Ramos (cell line): ENCODE measurements at regions not wholly inside any gene's neighbourhood (a gene's known extent, or its start where the extent isn't known, plus 50 kb on each side); places are given as distances from the start of the nearest gene placed in this dataset.

Experiments
- in situ Hi-C: fragments of 300-500 bp; cut with MboI; formaldehyde crosslinking; loops from one replicate; pipeline ENCODE4 v1.14.3; 2022; ENCODE audit warnings: low sequenced_read_pairs; ENCODE audit not compliant: unreplicated experiment

DNA sequence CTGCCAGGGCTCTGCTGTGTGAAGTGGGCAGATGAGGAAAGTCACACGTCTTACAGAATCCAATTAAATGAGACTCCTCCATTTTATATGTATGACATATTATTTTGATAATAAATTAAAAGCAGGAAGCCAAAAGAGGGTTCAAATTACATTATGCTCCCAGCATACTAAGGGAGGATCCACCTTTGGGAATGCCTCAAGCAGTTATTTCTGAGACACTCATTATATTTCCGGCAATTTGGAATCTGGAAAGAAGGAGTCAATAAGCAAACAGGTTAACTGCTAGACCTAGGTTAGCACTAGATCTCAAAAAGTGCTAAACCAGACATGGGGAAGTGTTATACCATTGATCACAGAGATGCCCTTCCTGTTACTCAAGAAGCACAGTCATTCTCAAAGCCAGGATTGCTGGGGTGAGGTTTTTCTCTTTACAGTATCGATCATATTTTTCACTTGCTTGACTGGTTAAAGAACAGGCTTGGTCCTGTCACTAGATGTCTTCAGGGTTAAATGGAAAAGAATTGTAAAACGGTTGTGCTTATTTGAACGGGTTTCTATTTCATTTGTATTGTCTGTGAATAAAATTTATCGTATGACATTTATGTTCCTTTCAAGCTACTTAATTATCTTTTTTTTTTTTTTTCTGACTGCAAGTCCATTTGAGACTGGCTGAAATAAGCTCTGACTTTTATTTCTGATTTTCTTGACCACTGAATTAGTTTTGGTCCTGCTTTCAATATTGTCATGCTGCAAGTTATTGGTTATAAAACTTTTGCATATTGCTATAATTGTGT, 523.2 kb downstream of the KLF12 start:
- in situ Hi-C loops, result no loop called here

DNA sequence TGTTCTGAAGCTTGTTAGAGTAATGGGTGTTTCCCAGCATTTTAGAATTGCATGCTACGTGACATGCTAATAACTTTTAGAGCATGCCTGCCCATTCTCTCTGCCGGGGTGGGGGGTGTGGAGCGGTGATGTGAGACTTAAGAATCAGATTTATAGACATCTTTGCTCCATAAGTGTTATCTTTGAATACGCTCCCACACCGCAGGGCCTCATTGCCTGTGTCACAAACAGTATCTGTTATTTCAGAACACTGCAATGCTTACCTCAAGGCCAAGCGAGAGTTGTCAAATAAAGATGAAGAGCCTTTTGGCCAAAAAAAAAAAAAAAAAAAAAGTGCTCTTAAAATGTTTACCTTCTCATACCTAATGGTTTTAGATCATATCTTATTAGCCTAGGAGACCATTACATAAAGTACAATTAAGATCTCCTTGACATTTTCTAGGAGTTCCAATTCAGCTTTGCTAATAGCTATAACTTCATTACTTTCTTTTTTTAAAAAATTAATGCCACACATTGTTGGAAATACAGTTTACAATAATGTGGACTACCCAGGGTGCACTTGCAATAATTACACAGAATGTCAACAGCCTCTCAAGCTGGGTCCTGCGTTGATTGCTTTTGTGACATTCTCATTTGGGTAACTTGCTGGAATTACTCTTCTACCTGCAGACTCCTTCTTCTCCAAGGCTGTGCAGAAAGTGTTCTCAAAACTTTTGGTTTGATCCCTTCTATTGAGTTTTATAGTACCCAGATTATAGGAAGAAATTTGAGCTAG, 525.3 kb downstream of the KLF12 start:
- in situ Hi-C loops, result no loop called here

DNA sequence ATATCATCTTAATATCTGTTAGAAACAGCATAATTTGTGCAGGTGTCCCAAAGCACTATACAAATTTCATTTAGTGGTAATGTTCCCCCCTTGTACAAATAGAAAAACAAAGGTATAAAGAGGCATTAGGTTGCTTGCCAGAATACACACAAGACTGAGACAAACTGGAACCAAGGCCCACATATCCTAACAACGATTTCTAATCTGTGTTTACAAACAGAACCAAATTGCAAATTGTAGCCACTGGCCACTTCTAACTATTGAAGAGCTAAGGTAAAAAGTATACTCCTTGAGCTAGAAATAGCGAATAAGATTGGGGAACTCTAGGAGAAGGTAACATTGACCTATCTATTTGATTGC, 526.1 kb downstream of the KLF12 start:
- in situ Hi-C loops, result no loop called here

DNA sequence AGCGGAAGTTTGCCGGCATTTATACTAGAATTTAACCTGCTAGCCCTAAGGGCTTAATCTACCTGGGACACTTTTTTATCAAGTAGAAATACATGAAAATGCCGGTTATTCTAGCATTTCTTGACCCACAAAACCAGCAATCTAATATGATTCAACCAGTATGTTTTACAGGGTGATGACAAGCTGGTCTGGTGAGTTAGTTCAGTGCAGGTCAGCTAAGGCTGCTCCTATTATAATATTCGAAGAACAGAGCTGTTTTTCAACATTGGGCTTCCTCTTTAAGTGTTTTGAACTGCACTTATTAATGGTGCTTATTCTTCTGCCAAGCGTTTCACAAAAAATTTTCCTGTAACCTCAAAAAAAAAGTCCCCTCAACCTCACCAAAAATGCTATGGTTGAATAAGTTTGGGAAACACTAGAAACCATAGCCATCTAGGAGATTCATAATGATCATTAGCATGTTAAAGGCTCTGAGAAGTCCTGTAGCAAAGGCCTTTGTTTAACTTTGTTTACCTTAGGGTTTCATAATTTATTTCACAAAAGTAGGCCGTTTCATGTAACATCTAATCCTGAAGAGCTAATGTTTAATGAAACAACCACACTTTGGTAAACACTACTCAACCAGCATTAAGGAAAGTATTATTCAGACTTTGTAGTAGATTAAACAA, 526.6 kb downstream of the KLF12 start:
- in situ Hi-C loops, result no loop called here

DNA sequence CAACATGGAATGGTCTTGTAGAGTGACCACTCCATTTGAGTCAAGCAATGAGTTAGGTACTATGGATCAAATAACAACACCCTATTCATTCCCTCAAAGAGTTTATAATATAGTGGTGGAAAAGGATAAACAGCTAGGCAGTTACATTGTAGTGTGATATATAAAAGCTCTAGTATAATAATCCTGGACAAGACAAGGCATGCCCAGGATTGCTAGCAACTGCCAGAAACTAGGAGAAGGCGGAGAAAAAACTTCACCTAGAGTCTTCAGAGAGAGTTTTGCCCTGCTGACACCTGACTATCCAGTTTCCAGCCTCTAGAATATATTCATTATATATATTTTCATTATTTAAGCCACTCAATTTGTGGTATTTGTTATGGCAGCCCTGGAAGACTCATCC, 530.6 kb downstream of the KLF12 start:
- in situ Hi-C loops, result no loop called here

DNA sequence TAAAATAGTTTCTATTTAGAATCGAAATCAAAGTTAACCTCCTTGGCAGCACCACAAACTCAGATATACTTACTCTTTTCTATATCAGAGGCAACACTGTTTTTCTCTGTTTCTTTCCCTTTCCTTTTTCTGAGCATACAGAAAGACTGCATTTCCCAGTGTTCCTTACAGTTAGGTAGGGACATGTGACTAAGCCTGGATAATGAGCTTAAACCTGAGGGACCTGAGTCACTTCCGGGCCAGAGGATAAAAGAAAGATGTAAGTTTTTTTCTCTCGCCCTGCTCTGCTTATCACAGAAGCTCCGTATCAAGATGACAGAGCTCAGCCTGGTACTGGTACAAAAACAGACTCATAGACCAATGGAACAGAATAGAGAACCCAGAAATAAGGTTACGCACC, 531.9 kb downstream of the KLF12 start:
- in situ Hi-C loops, result no loop called here

DNA sequence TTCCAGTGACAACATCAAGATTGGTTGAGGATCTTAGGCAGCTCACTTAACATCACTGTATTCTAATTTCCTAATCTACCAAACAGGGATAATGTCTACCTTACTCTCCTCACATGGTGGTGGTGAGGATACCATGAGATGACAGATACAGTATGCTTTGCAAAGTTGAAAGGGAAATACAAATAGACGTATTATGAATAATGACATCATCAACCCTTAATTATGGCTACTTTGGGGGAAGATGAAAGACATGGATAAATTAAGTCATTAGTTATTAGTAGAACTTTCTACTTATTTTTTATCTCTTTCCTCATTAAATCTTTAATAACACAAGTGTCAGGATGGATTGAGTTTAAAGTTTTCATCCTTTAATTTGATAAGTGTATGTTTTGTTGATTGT, 532.5 kb downstream of the KLF12 start:
- in situ Hi-C loops, result no loop called here

DNA sequence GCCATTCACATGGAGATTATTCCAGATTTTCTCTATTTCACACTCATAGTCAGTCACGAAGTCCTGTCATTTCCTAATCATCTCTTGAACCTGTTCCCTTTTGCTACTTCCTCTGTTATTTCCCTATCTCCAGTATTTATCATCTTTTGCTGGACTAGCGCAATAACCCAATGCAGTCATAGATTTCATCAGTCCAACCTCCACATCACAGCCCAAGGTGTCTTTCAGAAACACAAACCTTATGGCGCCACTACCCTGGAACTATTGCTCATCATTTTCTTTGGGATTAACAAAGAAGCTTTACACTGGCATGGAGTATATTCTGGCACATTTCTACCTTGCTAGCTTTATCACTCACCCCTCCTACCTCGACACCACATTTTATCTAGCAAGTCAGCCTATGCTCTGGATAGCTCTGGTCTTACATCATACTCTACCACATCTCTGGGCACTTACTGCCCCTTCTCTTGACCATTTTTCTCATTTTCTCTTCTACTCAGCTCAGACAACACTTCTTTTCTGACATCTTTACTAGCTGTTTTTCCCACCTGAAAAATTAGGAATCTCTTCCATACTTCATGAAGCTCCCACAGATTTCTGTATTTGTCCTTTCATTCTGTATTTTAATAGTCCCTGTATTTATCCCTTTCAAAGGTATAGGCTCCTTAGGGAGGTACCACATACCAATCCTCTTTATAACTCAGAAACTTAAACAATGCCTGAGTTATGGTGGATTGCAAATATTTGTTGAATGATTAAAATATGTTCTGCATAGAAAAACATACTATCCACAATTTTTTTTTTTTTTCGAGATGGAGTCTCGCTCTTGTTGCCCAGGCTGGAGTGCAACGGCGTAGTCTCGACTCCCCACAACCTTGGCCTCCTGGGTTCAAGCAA, 534.7 kb downstream of the KLF12 start:
- in situ Hi-C loops, result no loop called here

DNA sequence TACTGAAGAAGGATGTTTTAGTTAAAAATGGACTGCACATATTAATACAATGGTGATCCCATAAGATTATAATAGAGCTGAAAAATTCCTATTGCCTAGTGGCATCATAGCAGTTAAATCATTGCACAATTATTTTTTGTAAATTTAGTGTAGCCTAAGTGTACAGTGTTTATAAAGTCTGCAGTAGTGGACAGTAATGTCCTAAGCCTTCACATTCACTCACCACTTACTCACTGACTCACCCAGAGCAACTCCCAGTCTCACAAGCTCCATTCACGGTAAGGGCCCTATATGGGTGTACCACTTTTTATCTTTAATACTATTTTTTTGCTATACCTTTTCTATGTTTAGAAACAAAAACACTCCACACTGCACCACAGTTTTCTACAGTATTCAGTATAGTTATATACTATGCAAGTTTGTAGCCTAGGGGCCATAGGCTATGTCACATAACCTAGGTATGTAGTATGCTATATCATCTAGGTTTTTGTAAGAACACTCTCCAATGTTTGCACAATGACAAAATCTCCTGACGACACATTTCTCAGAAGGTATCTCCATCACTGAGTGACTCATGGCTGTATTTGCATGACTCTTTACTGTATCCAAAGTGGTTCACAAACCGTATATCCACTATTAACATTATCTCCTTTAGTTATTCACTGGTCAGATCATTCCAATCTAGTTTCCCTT, 536.0 kb downstream of the KLF12 start:
- in situ Hi-C loops, result no loop called here

DNA sequence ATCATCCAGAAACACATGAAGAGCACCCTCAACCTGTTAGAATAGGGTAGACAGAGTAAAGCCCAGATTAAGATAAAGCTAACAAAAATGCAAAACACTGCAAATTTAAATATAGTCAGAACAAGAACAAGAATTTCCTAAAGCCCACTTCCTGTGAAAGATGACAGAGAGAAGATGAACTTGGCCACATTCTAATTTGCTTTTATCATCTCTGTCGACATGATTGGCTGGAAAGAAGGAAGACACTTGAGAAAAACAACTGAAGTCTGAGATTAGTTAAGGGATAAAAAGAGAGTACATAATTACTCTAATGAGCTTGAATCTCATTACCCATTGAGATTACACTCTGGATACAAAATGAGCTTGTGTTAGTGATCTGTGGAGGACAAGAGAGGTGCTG, 537.6 kb downstream of the KLF5 start:
- in situ Hi-C loops, result no loop called here

DNA sequence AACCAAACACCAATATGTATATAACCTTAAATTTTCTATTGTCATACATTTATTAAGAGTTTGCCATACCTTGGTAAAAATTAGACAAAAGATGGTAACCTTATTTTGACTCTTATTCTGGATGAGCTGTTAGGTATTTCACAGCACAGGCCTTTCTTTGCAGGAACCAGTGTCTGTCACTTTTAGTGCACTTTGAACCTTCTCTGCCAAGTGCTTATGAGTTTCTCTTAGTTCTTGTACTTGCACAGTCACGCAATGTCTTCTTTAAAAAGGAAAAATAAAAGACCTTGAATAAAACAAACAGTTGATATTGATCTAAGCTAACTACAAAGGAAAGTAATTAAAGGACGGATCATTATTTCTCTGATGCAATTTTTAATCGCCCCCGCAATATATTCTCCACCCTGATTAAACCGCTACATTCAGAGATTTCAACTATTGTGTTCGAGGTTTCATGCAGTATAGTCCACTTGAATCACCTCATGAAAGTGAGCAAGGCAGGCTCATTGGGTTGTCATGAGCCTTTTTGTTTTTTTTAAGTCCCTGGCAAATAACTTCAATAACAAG, 534.5 kb downstream of the KLF5 start:
- in situ Hi-C loops, result no loop called here

DNA sequence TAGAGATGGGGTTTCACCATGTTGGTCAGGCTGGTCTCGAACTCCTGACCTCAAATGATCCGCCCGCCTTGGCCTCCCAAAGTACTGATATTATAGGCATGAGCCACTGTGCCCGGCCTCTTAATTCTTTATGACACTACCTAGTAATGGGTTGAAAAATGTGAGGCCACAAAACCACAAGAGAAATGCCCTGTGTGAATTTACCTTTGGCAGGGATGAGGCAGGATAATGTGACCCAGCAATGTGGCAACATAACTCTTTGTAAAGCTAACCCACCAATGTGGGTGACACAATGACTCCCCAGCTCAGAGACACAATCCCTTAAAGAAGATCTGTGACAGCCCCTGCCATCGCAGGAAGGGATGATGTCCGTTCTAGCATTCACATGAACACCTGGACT, 533.1 kb downstream of the KLF5 start:
- in situ Hi-C loops, result no loop called here

DNA sequence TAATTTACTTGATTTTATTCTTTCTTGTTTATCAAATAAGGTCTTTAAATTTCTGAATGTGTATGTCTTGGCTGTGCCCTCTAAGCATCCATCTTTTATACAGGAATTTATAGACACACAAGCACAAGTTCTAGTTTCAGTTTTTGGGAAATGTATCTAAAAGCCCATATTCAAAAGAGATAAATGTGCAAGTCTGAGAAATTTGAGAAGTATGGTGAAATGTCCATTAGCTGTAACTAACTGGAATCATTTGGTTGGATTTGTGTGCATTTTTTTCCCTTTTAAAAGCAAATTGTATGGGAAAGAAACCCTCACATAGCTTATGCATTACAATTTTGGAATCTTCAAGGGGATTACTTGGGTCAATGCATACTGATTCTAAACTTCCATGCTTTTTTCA, 532.0 kb downstream of the KLF5 start:
- in situ Hi-C loops, result no loop called here

DNA sequence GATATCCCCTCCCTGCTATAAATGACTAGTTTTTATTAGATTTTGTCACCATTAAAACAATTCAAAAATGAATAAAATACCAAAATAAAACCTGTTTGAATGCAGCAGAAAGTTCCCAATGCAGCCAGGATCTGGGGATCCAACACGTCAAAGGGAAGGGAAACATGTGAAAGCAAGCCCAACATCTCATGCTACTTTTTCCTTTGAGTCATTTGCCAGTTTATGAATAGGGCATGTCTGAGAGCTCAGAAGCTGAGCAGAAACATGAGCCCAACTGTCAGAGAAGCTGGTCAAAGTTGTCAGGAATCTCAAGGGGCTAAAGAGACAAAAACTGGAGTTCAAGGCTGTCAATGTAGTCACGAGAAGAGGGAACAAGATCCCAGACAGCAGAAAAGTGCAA, 526.4 kb downstream of the KLF5 start:
- in situ Hi-C loops, result no loop called here

DNA sequence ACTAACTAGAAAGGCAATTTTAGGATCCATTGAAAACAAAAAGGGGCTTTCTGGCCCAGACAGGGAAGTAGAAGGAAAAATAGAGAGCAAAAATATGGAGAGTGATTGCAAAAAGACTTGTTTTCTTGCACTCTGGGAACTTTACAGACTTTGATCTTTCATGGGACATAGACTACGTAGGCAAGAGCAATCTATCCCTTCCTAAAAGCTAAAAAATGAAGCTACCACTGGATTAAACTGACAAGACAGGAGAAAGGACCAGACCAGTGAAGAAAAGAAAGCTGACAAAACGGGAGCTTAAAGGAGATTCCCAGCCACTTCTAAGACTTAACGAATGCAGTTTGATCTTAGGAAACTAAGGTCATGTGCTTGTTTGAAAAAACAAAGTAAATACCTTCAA, 524.5 kb downstream of the KLF5 start:
- in situ Hi-C loops, result no loop called here

DNA sequence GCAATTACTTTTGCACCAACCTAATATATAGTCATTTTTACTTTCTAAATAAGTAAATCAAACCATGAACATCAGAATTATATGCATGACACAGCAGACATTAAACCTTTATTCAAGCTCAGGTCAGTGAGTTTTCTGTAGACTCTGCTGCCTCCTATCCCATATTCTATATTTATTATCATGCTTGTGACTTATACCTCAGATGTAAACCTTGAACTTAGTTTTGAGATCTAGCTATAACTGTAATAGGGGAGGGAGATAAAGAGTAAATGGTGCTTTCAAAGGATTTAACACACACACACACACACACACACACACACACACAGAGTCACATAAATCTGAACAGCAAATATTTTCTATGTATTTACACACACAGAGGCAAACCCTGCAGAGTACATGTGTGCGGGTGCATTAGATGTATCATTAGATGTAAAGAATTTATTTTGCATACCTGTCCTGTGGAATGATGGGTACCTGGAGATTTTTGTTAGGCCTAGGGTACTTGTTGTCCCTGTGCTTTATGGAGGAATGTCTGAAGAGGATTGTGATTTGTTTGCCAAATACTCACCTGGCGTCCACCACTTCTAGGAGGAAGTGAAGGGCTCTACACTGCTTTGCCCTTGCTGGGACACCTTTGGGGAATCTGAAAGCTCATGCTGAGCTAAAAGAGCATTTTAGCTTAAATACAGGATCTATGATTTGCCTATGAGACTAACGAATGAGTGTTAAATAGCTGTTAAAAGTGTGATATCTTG, 521.9 kb downstream of the KLF5 start:
- in situ Hi-C loops, result no loop called here

DNA sequence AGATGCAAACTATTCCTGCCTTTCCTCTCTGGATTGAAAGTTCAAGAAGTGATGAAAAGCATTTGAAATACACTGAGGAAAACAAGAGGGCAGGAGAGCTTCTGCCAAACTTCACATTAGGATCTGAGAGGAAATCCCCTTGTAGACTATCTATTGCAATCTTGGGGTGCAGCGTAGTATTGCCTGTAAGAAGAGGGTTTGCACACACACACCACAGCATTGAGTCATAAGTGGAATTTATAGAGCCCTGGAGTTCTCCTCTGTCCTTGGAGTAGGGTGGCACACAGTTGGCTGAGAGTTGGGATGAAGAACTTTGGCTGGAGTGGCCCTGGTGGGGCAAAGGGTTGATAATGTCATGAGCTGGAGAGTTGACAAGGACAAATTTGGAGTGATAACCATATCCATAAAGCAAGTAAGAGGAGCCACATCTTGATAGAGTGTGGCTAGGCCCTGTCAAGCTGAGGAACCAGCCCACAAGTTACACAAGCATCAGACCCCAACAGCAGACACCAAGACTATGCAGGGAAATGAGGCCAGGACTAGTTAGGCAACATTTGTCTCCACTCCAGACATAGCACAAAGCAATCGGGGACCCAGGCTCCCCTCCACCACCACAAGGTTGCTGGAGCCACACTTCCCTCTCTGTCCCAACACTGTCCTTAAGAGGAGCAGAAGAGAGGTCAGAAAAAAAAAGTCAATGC, 520.9 kb downstream of the KLF5 start:
- in situ Hi-C loops, result no loop called here

DNA sequence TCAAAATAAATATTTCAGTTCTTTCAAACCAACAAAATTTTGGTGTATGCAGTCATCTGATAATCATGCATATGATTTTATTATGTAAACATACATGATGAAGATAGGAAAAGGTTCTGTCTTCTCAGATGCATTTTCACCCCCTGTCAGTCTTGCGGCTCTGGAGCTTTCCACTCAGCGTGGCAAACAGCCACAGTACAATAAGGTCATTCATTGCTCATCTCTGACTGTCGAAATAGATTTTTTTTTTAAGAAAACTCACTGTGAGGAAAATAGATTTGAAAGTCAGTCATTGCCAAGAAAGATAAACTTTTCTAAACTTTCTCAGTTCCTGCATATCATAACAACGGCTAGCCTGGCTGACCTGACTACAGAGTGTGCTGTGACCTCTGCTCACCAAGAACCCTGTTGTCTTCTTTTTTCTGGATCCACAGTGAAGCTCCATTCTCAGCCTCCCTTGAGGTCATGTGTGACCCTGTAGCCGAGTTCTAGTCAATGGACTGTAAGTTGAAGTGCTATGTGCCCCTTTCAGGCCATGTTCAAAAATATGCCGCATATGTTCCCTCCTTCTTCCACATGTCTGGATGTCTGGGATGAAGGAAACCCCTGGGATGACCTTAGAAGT, 519.6 kb downstream of the KLF5 start:
- in situ Hi-C loops, result no loop called here
